Peyer's patch (tissue), 4 donors: ENCODE measurements at regions not wholly inside any gene's neighbourhood (a gene's known extent, or its start where the extent isn't known, plus 50 kb on each side); places are given as distances from the start of the nearest gene placed in this dataset.

Experiments
- CTCF ChIP-seq, 6 experiments: fragments of 450-650 bp in 4 of 6; fragments of 200-600 bp in 2 of 6; sonication (generic) in 1 of 6; IDR thresholded peaks; one replicate each; pipeline ENCODE4 v1.5.1; 2017 to 2019; ENCODE audit warnings: antibody characterized with exemption in 6 of 6, mild to moderate bottlenecking in 3 of 6, moderate library complexity in 1 of 6
- POLR2A ChIP-seq, 2 donors: fragments of 450-650 bp; IDR thresholded peaks; one replicate each; pipeline ENCODE4 v1.5.1; 2017; ENCODE audit warnings: antibody characterized with exemption in 2 of 2, mild to moderate bottlenecking in 2 of 2, moderate library complexity in 2 of 2

- TF ChIP-seq CTCF (IDR thresholded peaks at IDR 0.05) = no peak
- no peak for TF ChIP-seq POLR2A (IDR thresholded peaks at IDR 0.05)
Measured at GRCh38 chr5:166992874-166993722, 1298.3 kb upstream of the WWC1 start.
